GM18499 (cell line): ENCODE measurements at regions not wholly inside any gene's neighbourhood (a gene's known extent, or its start where the extent isn't known, plus 50 kb on each side); places are given as distances from the start of the nearest gene placed in this dataset.

ENCODE experiments used
- ATAC-seq: cut with Tn5 transposase; IDR thresholded peaks from one replicate; pipeline ENCODE4 v1.9.1; 2021; ENCODE audit warnings: moderate number of reproducible peaks; ENCODE audit not compliant: insufficient read depth, unreplicated experiment

- no peak for ATAC-seq
Measured at GRCh38 chr13:22499919-22500318, 680.9 kb upstream of the SGCG start.

DNA sequence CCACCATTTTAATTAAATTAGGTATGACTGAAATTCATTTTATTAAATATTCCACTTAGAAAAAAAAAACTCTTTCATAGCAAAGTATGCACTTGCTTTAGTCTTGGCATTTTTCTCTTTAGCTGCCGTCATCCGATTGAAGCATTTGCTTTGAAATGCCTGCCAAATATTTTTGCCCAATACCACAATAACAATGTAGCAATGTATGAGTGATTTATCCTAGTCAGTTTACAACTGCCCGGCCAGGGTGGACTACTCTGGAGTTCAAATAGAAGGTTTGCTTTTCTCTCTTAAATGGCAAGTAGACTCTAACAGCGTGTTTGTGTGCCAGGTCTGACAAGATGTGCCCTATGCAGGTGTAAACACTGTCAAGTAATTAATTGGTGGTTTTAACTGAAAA lies 675.3 kb upstream of the SGCG start:
- no peak for ATAC-seq

DNA sequence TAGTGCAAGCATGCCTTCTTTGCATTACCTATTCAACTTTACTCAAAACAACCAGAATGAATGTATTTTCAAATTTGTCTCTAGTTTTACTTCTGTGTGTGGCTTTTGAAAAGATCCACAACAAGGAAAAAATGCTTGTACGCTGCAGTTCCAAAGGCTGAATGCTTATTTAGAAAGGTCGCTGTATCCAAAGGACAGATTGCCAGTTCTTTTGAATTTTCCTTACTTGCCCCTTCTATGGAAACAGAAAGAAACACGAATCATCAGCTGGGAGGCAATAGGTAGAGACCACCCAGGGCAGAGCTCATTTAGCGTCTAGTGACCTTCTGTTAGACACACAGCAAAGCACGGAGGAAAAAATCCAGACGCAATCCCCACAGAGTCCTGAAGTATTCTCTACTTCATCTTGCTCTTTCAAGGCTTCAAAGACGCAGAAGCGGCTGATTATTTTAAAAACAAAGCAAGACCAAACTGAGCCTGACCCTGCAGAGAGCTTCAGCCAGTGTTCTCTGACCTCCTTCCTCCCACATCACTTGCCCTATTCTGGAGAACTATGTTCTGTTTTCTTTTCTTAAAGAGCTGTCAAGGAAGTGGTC lies 674.6 kb upstream of the SGCG start:
- ATAC-seq = no peak

DNA sequence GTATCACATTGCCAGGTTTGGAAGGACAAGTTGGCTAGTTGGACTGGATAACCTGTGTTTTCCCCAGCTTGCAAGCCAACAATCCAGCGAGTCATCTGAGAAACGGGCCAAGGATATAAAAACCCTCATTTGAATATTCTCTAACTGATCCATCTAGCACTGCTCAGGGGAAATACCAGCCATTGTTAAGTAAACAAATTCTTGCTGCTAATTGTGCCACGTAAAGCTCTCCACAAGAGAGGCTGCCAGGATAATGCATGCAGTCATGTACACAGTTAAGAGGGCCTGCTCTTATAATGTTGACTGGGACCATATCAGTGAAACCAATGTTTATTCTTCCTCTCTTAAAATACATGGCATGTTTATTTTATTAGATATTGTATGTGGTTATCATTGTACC lies 663.2 kb upstream of the SGCG start:
- no peak for ATAC-seq

GRCh38 chr13:22536851-22537250 lies 643.9 kb upstream of the SGCG start:
- no peak for ATAC-seq

GRCh38 chr13:22538400-22538799 lies 642.4 kb upstream of the SGCG start:
- no peak for ATAC-seq

- no peak for ATAC-seq
Measured at GRCh38 chr13:22549126-22549525, 631.7 kb upstream of the SGCG start.

DNA sequence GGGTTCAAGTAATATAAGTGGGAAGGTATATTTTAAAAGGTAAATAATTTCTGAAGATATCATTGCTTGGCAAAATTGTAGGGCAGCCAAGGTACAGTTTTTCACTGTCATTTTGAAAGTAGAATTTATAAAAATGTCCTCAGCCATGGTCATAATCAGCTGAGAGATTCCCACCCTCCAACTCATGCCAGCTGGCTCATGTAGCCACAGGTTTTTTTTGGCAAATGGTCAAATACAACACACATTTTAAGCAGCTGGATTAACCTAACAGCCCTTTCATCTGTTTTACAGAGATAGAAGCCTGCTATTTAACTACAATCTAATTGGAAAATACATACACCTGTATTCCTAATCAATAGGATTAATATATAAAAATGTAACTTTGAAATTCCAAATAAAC lies 619.2 kb upstream of the SGCG start:
- ATAC-seq = no peak

DNA sequence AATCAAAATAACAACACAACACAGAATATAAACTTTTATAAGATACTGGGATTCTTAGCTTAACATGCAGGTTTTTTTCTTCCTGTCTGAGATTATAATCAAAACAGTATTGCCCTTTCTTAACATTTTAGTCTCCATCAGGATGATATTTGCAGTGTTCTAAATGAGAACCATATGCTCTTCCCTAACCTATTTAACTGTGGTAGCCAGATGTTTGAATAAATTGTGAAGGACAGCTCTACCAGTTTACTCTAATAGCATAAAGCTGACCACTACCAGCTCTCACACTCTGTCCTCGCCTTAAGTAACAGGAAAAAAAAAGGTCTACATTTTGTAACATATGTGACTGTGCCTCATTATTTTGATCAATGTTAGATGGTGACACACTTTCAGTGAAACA lies 618.7 kb upstream of the SGCG start:
- no peak for ATAC-seq

GRCh38 chr13:22563272-22563671 lies 617.5 kb upstream of the SGCG start:
- no peak for ATAC-seq

GRCh38 chr13:22569811-22570210 lies 611.0 kb upstream of the SGCG start:
- no peak for ATAC-seq

- no peak for ATAC-seq
Measured at GRCh38 chr13:22589880-22590279, 590.9 kb upstream of the SGCG start.

DNA sequence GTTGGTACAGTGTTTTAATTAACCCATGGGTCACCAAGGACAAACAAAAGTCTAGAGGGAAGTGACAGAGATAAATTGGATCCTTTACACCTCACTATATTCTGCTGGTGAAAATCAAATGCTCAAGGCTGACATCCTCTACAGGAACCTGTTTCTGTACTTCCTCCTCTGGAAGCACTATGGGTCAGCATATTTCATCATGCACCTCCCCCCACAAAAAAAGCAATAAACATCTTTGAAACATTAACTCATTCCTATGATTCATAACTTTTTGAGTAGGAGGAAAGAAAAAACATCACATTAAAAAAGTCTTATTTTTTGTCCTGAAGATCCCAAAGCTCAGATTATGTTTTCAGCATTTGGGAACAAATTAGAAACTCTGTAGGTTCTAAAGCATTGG lies 588.3 kb upstream of the SGCG start:
- no peak for ATAC-seq

DNA sequence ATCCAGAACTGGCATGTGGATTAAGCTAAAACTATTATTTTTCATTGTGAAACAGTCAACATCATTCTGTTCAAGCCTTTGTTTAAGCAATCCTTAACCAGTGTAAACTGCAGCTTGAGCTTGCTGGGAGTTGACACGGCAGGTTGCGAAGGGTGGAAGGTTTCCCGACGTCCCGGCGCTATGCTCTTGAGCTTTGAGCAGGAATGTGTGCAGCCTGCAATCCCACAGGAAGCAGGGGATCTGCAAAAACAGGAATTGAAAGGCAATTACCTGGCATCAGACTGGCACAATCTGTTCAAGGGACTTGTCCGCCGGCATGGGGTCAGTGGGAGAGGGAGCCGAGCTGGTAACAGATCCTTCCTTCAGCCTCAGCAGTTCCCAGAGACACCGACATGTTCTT lies 586.7 kb upstream of the SGCG start:
- no peak for ATAC-seq

GRCh38 chr13:22596171-22596863 lies 584.5 kb upstream of the SGCG start:
- ATAC-seq = no peak

DNA sequence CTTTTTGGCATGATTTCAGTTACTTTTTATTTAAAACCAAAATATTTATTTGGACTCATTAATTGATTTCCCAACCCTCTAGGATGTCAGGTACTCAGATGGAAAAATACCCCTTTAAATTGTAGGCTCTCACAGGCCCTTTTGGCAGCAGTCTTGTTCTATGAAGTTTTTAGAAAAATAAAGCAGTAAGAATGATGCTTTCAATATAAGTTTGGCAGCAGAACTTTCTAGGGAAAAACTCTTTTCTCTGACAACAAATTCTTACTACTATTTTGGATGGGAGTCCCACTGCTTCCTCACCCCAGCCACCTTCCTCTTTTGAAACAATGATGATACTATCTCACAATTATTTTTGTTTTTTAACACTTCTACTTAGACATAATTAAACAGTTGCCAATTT lies 581.6 kb upstream of the SGCG start:
- ATAC-seq = no peak

GRCh38 chr13:22618002-22618401 lies 562.8 kb upstream of the SGCG start:
- no peak for ATAC-seq

- ATAC-seq = no peak
Measured at GRCh38 chr13:22625691-22626090, 555.1 kb upstream of the SGCG start.

DNA sequence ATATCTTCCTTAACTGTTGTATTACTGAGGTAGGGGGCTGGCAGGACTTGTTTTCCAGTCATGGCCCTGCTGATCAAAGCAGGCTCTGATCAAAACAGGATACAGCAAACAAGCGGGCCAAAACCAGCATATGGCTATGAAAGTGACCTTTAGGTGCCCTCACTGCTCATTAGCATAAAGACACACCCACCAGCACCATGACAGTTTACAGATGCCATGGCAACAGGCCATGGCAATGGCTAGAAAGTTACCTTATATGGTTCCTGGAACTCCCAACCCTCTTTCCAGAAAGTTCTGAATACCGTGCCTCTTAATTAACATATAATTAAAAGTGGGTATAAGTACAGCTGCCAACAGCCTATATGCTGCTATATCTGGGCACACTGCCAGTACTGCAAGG lies 551.4 kb upstream of the SGCG start:
- ATAC-seq = no peak

GRCh38 chr13:22642088-22642487 lies 538.7 kb upstream of the SGCG start:
- ATAC-seq = no peak

- no peak for ATAC-seq
Measured at GRCh38 chr13:22644941-22645340, 535.8 kb upstream of the SGCG start.

- ATAC-seq = no peak
Measured at GRCh38 chr13:22647156-22647850, 533.5 kb upstream of the SGCG start.
